GM19324 (cell line): ENCODE measurements at regions not wholly inside any gene's neighbourhood (a gene's known extent, or its start where the extent isn't known, plus 50 kb on each side); places are given as distances from the start of the nearest gene placed in this dataset.

Source experiments
- ATAC-seq: cut with Tn5 transposase; IDR thresholded peaks from one replicate; pipeline ENCODE4 v1.9.1; 2021; ENCODE audit warnings: mild to moderate bottlenecking, moderate library complexity; ENCODE audit not compliant: unreplicated experiment, low FRiP score

- no peak for ATAC-seq
Observed at GRCh38 chr7:46839651-46840050, 742.3 kb downstream of the TNS3 start.

GRCh38 chr7:46838463-46838862 is 743.4 kb downstream of the TNS3 start:
- ATAC-seq, result no peak

- ATAC-seq, result no peak
Observed at GRCh38 chr7:46835556-46835955, 746.4 kb downstream of the TNS3 start.

GRCh38 chr7:46834921-46835320 is 747.0 kb downstream of the TNS3 start:
- no peak for ATAC-seq

- ATAC-seq, result no peak
Observed at GRCh38 chr7:46833197-46833596, 748.7 kb downstream of the TNS3 start.

- ATAC-seq, result no peak
Observed at GRCh38 chr7:46832136-46832535, 749.8 kb downstream of the TNS3 start.

GRCh38 chr7:46819819-46820218 is 762.1 kb downstream of the TNS3 start:
- ATAC-seq, result no peak

GRCh38 chr7:46814516-46815250 is 767.2 kb downstream of the TNS3 start:
- no peak for ATAC-seq

GRCh38 chr7:46812101-46812675 is 769.7 kb downstream of the TNS3 start:
- ATAC-seq, result no peak

- no peak for ATAC-seq
Observed at GRCh38 chr7:46811529-46811928, 770.4 kb downstream of the TNS3 start.

GRCh38 chr7:46810986-46811385 is 770.9 kb downstream of the TNS3 start:
- ATAC-seq, result no peak

- no peak for ATAC-seq
Observed at GRCh38 chr7:46809886-46810285, 772.0 kb downstream of the TNS3 start.

GRCh38 chr7:46806856-46807255 is 775.1 kb downstream of the TNS3 start:
- ATAC-seq, result no peak

- no peak for ATAC-seq
Observed at GRCh38 chr7:46802479-46802878, 779.4 kb downstream of the TNS3 start.

GRCh38 chr7:46791188-46791587 is 790.7 kb downstream of the TNS3 start:
- no peak for ATAC-seq

GRCh38 chr7:46786995-46787394 is 794.9 kb downstream of the TNS3 start:
- no peak for ATAC-seq

GRCh38 chr7:46786221-46786954 is 795.5 kb downstream of the TNS3 start:
- ATAC-seq, result no peak

- ATAC-seq, result no peak
Observed at GRCh38 chr7:46784732-46785131, 797.2 kb downstream of the TNS3 start.

GRCh38 chr7:46781901-46782439 is 799.9 kb downstream of the TNS3 start:
- no peak for ATAC-seq

GRCh38 chr7:46776790-46777189 is 805.1 kb downstream of the TNS3 start:
- ATAC-seq, result no peak

GRCh38 chr7:46775776-46776175 is 806.1 kb downstream of the TNS3 start:
- ATAC-seq, result no peak
